SU-DHL-6 (cell line): ENCODE measurements at regions not wholly inside any gene's neighbourhood (a gene's known extent, or its start where the extent isn't known, plus 50 kb on each side); places are given as distances from the start of the nearest gene placed in this dataset.

Experiments
- H2AFZ ChIP-seq: fragments of 200-600 bp; sonication (generic); 2 replicates; pipeline ENCODE4 v1.6.1; 2014; ENCODE audit warnings: low read depth, mild to moderate bottlenecking, moderate library complexity, mixed read lengths, antibody characterized with exemption, low read length; ENCODE audit not compliant: severe bottlenecking
- H3F3A ChIP-seq: fragments of 200-600 bp; shearing (Covaris generic); 2 replicates; pipeline ENCODE4 v1.6.0; 2016; ENCODE audit warnings: antibody characterized with exemption, mild to moderate bottlenecking; ENCODE audit not compliant: insufficient read depth
- H3K27ac ChIP-seq: fragments of 200-600 bp; sonication (generic); 2 replicates; pipeline ENCODE4 v1.5.1; 2016; ENCODE audit warnings: low read depth, mild to moderate bottlenecking, low read length, moderate library complexity, mixed read lengths
- H3K27me3 ChIP-seq: fragments of 200-600 bp; sonication (generic), shearing (Covaris generic); 2 replicates; pipeline ENCODE4 v1.6.0; 2014; ENCODE audit warnings: mild to moderate bottlenecking, low read length
- H3K36me3 ChIP-seq: fragments of 200-600 bp; sonication (generic); 2 replicates; pipeline ENCODE4 v1.6.1; 2014; ENCODE audit warnings: mild to moderate bottlenecking, low read length, mixed read lengths
- H3K4me2 ChIP-seq: fragments of 300-600, 200-600 bp; shearing (Covaris generic), sonication (generic); 2 replicates; pipeline ENCODE4 v1.6.0; 2014; ENCODE audit warnings: low read length, low read depth, mild to moderate bottlenecking; ENCODE audit not compliant: poor library complexity, severe bottlenecking
- H3K4me3 ChIP-seq: fragments of 200-600 bp; sonication (generic); 2 replicates; pipeline ENCODE4 v1.5.1; 2014; ENCODE audit warnings: antibody characterized with exemption, low read length, mild to moderate bottlenecking, mixed read lengths; ENCODE audit not compliant: insufficient read depth, poor library complexity, severe bottlenecking
- H3K79me2 ChIP-seq: fragments of 200-600 bp; sonication (generic); 2 replicates; pipeline ENCODE4 v1.6.1; 2014; ENCODE audit warnings: mild to moderate bottlenecking, low read length, moderate library complexity; ENCODE audit not compliant: insufficient read depth
- H3K9ac ChIP-seq: fragments of 200-600 bp; sonication (generic); 2 replicates; pipeline ENCODE4 v1.7.0; 2014; ENCODE audit warnings: mild to moderate bottlenecking, low read length
- H3K9me2 ChIP-seq: fragments of 200-600 bp; sonication (generic); replicated peaks from 2 replicates; pipeline ENCODE4 v1.6.1; 2014; ENCODE audit warnings: low read length; ENCODE audit not compliant: insufficient read depth
- H3K9me3 ChIP-seq: fragments of 200-600 bp; sonication (generic); 2 replicates; pipeline ENCODE4 v1.6.1; 2014; ENCODE audit warnings: low read length, mixed read lengths; ENCODE audit not compliant: insufficient read depth
- H4K20me1 ChIP-seq: fragments of 200-600 bp; sonication (generic); 2 replicates; pipeline ENCODE4 v1.6.1; 2014; ENCODE audit warnings: low read depth, mild to moderate bottlenecking, antibody characterized with exemption, low read length, moderate library complexity, mixed read lengths
- EZH2phosphoT487 ChIP-seq: fragments of 200-600 bp; sonication (generic), shearing (Covaris generic); conservative IDR thresholded peaks from 2 replicates; pipeline ENCODE4 v1.6.1; 2018; ENCODE audit warnings: mild to moderate bottlenecking, antibody characterized with exemption, low read length, moderate library complexity, mixed read lengths
- TF ChIP-seq, protein P1 (sequence below): fragments of 200-600 bp; sonication (generic); IDR thresholded peaks from one replicate; pipeline ENCODE4 v1.5.1; 2017; ENCODE audit warnings: antibody characterized with exemption, mild to moderate bottlenecking, low read length, moderate library complexity; ENCODE audit not compliant: insufficient read depth, poor library complexity, severe bottlenecking

DNA sequence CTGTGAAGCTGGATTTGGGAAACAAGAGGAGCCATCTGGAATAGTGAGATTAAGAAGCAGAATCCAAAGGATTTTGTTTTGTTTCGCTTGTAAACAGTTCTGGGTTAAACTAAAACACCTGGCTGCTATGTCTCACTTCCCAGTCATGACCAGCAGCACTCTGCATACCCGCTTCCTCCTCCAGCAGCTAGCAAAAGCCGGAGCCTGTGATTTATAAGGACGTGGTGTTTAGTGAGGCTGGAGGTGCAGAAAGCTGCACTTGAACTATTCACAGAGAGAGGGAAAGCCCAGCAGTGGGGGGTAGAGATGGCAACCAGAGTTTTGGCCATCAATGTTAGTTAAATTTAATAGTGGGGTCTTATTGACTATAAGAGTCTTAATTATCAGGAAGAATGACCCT, 240.2 kb downstream of the AJAP1 start:
- no peak for TF ChIP-seq EZH2phosphoT487
- TF ChIP-seq, protein P1, sequence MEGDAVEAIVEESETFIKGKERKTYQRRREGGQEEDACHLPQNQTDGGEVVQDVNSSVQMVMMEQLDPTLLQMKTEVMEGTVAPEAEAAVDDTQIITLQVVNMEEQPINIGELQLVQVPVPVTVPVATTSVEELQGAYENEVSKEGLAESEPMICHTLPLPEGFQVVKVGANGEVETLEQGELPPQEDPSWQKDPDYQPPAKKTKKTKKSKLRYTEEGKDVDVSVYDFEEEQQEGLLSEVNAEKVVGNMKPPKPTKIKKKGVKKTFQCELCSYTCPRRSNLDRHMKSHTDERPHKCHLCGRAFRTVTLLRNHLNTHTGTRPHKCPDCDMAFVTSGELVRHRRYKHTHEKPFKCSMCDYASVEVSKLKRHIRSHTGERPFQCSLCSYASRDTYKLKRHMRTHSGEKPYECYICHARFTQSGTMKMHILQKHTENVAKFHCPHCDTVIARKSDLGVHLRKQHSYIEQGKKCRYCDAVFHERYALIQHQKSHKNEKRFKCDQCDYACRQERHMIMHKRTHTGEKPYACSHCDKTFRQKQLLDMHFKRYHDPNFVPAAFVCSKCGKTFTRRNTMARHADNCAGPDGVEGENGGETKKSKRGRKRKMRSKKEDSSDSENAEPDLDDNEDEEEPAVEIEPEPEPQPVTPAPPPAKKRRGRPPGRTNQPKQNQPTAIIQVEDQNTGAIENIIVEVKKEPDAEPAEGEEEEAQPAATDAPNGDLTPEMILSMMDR = no peak
- Histone ChIP-seq H3K9me3 (no peaks in the 10 kb centered on the region), H3K36me3 (no peaks in the 10 kb centered on the region)

DNA sequence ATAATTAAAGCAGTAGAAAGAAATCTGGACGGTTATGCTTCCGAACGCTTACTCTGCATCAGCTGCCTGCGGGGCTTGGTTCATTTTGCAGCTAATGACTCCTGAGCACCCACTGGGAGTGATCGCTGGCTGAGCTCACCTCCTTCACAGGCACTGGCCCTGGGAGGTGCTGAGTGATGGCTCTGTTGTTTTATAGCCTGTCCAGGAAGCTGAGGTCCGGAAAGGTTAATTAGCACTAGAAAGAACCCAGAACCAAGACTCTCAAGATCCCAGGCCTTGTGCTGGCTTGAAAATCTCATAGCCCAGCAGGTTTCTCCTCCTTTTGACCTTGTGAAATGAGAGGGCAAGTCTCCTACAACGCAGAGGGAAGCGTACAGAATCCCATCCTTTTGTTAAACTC, 226.2 kb downstream of the AJAP1 start:
- no peak overlapping the region for H3K4me3 ChIP-seq
- no peaks in the 10 kb centered on the region for H4K20me1 ChIP-seq
- no peak overlapping the region for H3K9ac ChIP-seq
- no peaks in the 10 kb centered on the region for H3K9me3 ChIP-seq
- H2AFZ ChIP-seq = no peak overlapping the region
- H3K27ac ChIP-seq = no peak overlapping the region
- H3K79me2 ChIP-seq = no peaks in the 10 kb centered on the region
- no peaks in the 10 kb centered on the region for H3K9me2 ChIP-seq
- no peaks in the 10 kb centered on the region for H3F3A ChIP-seq
- TF ChIP-seq EZH2phosphoT487 = no peak
- TF ChIP-seq, protein P1 = no peak
- H3K4me2 ChIP-seq = no peak overlapping the region
- no peaks in the 10 kb centered on the region for H3K27me3 ChIP-seq
- H3K36me3 ChIP-seq = no peaks in the 10 kb centered on the region

More for the DNA sequence above, 240.2 kb downstream of the AJAP1 start:
- H2AFZ ChIP-seq = no peak overlapping the region
- no peak overlapping the region for H3K4me2 ChIP-seq
- H3K27me3 ChIP-seq = no peaks in the 10 kb centered on the region
- H3F3A ChIP-seq = no peaks in the 10 kb centered on the region
- no peaks in the 10 kb centered on the region for H3K9me2 ChIP-seq
- no peak overlapping the region for H3K9ac ChIP-seq
- no peak overlapping the region for H3K4me3 ChIP-seq
- H4K20me1 ChIP-seq = no peaks in the 10 kb centered on the region
- no peaks in the 10 kb centered on the region for H3K79me2 ChIP-seq
- no peak overlapping the region for H3K27ac ChIP-seq

DNA sequence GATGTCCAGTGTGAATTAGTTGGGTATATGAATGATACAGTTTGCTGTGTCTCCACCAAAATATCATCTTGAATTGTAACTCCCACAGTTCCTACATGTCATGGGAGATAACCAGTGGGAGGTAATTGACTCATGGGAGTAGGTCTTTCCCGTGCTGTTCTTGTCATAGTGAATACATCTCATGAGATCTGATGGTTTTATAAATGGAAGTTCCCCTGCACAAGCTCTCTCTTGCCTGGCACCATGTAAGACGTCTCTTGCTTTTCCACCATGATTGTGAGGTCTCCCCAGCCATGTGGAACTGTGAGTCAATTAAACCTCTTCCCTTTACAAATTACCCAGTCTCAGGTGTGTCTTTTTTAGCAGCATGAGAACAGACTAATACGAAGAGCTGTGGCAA, 223.0 kb downstream of the AJAP1 start:
- Histone ChIP-seq H3K4me3 (no peak overlapping the region), H3K4me2 (no peak overlapping the region), H2AFZ (no peak overlapping the region), H3K9ac (no peak overlapping the region), H3K36me3 (no peaks in the 10 kb centered on the region), H3F3A (no peaks in the 10 kb centered on the region), H3K9me2 (no peaks in the 10 kb centered on the region), H3K27ac (no peak overlapping the region), H4K20me1 (no peaks in the 10 kb centered on the region), H3K9me3 (no peaks in the 10 kb centered on the region), H3K79me2 (no peaks in the 10 kb centered on the region), H3K27me3 (no peaks in the 10 kb centered on the region)
- TF ChIP-seq, protein P1 = no peak
- TF ChIP-seq EZH2phosphoT487 = no peak
